Suprapubic skin (tissue), 3 donors: ENCODE measurements at regions not wholly inside any gene's neighbourhood (a gene's known extent, or its start where the extent isn't known, plus 50 kb on each side); places are given as distances from the start of the nearest gene placed in this dataset.
"Not testable (repeated sequence)": the region's sequence is repeated elsewhere in the genome, so short reads cannot be mapped to it uniquely, and the experiment has no call there.

Experiments
- POLR2AphosphoS5 ChIP-seq, 3 donors: sonication (generic); formaldehyde crosslinking; IDR thresholded peaks; one replicate each; pipeline ENCODE4 v1.6.1; 2017; ENCODE audit warnings: antibody characterized with exemption in 3 of 3
- TF ChIP-seq, protein P1 (sequence below), 2 donors: fragments of 200-600 bp in 1 of 2; fragments of 450-650 bp in 1 of 2; sonication (generic) in 1 of 2; IDR thresholded peaks; one replicate each; pipeline ENCODE4 v1.5.1; 2016 to 2019; ENCODE audit warnings: antibody characterized with exemption in 2 of 2, mild to moderate bottlenecking in 1 of 2, moderate library complexity in 1 of 2

- TF ChIP-seq, protein P1, sequence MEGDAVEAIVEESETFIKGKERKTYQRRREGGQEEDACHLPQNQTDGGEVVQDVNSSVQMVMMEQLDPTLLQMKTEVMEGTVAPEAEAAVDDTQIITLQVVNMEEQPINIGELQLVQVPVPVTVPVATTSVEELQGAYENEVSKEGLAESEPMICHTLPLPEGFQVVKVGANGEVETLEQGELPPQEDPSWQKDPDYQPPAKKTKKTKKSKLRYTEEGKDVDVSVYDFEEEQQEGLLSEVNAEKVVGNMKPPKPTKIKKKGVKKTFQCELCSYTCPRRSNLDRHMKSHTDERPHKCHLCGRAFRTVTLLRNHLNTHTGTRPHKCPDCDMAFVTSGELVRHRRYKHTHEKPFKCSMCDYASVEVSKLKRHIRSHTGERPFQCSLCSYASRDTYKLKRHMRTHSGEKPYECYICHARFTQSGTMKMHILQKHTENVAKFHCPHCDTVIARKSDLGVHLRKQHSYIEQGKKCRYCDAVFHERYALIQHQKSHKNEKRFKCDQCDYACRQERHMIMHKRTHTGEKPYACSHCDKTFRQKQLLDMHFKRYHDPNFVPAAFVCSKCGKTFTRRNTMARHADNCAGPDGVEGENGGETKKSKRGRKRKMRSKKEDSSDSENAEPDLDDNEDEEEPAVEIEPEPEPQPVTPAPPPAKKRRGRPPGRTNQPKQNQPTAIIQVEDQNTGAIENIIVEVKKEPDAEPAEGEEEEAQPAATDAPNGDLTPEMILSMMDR (IDR thresholded peaks at IDR 0.05), result not testable (repeated sequence)
- TF ChIP-seq POLR2AphosphoS5 (IDR thresholded peaks at IDR 0.05), result not testable (repeated sequence)
Measured at GRCh38 chr2:111492995-111493719, 372.4 kb downstream of the BCL2L11 start.
